DOHH2 (cell line): ENCODE measurements at regions not wholly inside any gene's neighbourhood (a gene's known extent, or its start where the extent isn't known, plus 50 kb on each side); places are given as distances from the start of the nearest gene placed in this dataset.
"Not testable (repeated sequence)": the region's sequence is repeated elsewhere in the genome, so short reads cannot be mapped to it uniquely, and the experiment has no call there.

Experiments used
- H3F3A ChIP-seq: fragments of 200-600 bp; sonication (generic), shearing (Covaris generic); 2 replicates; pipeline ENCODE4 v1.6.0; 2016; ENCODE audit warnings: antibody characterized with exemption, mild to moderate bottlenecking; ENCODE audit not compliant: control insufficient read depth, insufficient read depth
- H3K27ac ChIP-seq: fragments of 200-600 bp; sonication (generic); 2 replicates; pipeline ENCODE4 v1.5.1; 2014; ENCODE audit warnings: low read depth, mild to moderate bottlenecking, low read length, moderate library complexity
- H3K27me3 ChIP-seq: fragments of 200-600 bp; sonication (generic); 2 replicates; pipeline ENCODE4 v1.6.1; 2014; ENCODE audit warnings: mild to moderate bottlenecking, low read length, mixed read lengths; ENCODE audit not compliant: control insufficient read depth
- H3K36me3 ChIP-seq: fragments of 200-600 bp; sonication (generic); 2 replicates; pipeline ENCODE4 v1.6.1; 2014; ENCODE audit warnings: mild to moderate bottlenecking, low read length, moderate library complexity, mixed read lengths; ENCODE audit not compliant: control insufficient read depth
- H3K4me1 ChIP-seq: fragments of 200-600 bp; sonication (generic); 2 replicates; pipeline ENCODE4 v1.6.1; 2014; ENCODE audit warnings: mild to moderate bottlenecking, low read length, mixed read lengths; ENCODE audit not compliant: control insufficient read depth
- H3K4me2 ChIP-seq: fragments of 200-600 bp; sonication (generic); 2 replicates; pipeline ENCODE4 v1.6.0; 2014; ENCODE audit warnings: mild to moderate bottlenecking, low read length, moderate library complexity
- H3K4me3 ChIP-seq: fragments of 200-600 bp; sonication (generic); 2 replicates; pipeline ENCODE4 v1.5.1; 2014; ENCODE audit warnings: mild to moderate bottlenecking, low read length, mixed read lengths
- H3K79me2 ChIP-seq: fragments of 200-600 bp; sonication (generic); 2 replicates; pipeline ENCODE4 v1.6.1; 2014; ENCODE audit warnings: mild to moderate bottlenecking, low read length, mixed read lengths; ENCODE audit not compliant: control insufficient read depth
- H3K9me2 ChIP-seq: fragments of 200-600 bp; sonication (generic); replicated peaks from 2 replicates; pipeline ENCODE4 v1.6.1; 2014; ENCODE audit warnings: mild to moderate bottlenecking, low read length, mixed read lengths; ENCODE audit not compliant: control insufficient read depth
- H3K9me3 ChIP-seq: fragments of 200-600 bp; sonication (generic); 2 replicates; pipeline ENCODE4 v1.6.1; 2014; ENCODE audit warnings: antibody characterized with exemption, low read length, mixed read lengths; ENCODE audit not compliant: control insufficient read depth, insufficient read depth
- H4K20me1 ChIP-seq: fragments of 200-600 bp; sonication (generic); 2 replicates; pipeline ENCODE4 v1.6.0; 2014; ENCODE audit warnings: low read depth, mild to moderate bottlenecking, antibody characterized with exemption, low read length, moderate library complexity; ENCODE audit not compliant: control insufficient read depth, insufficient read depth
- CTCF ChIP-seq: fragments of 200-600 bp; sonication (generic); IDR thresholded peaks from one replicate; pipeline ENCODE4 v1.5.1; 2014; ENCODE audit warnings: antibody characterized with exemption, mild to moderate bottlenecking, low read depth, low read length; ENCODE audit not compliant: poor library complexity, severe bottlenecking
- EZH2phosphoT487 ChIP-seq: fragments of 200-600 bp; sonication (generic); IDR thresholded peaks from 2 replicates; pipeline ENCODE4 v1.6.1; 2017; ENCODE audit warnings: borderline replicate concordance, mild to moderate bottlenecking, antibody characterized with exemption, low read length, moderate library complexity, mixed read lengths

GRCh38 chr10:46217752-46218453 is 68.9 kb upstream of the ANTXRL start:
- H3K4me2 ChIP-seq, result no peak overlapping the region
- no peaks in the 10 kb centered on the region for H3F3A ChIP-seq

GRCh38 chr10:46218921-46219320 is 67.9 kb upstream of the ANTXRL start:
- H3K27me3 ChIP-seq, result no peaks in the 10 kb centered on the region
- H3K27ac ChIP-seq, result no peak overlapping the region
- H3K9me3 ChIP-seq, result no peaks in the 10 kb centered on the region; the same call in 1 of the 2 replicates
- H3K4me1 ChIP-seq, result no peaks in the 10 kb centered on the region
- no peak overlapping the region for H3K4me2 ChIP-seq
- TF ChIP-seq EZH2phosphoT487 (no peak), CTCF (no peak)
- no peak overlapping the region for H3K4me3 ChIP-seq
- no peaks in the 10 kb centered on the region for H3K9me2 ChIP-seq
- H3F3A ChIP-seq, result no peaks in the 10 kb centered on the region
- no peaks in the 10 kb centered on the region for H3K79me2 ChIP-seq
- peaks cover 3% of the 10 kb centered on the region; the same call in 1 of the 2 replicates for H3K36me3 ChIP-seq
- no peaks in the 10 kb centered on the region for H4K20me1 ChIP-seq

More at GRCh38 chr10:46217752-46218453, 68.9 kb upstream of the ANTXRL start:
- H3K27me3 ChIP-seq, result no peaks in the 10 kb centered on the region
- TF ChIP-seq EZH2phosphoT487 (no peak), CTCF (no peak)
- no peak overlapping the region for H3K27ac ChIP-seq
- no peaks in the 10 kb centered on the region for H3K9me3 ChIP-seq
- no peaks in the 10 kb centered on the region for H3K4me1 ChIP-seq
- no peaks in the 10 kb centered on the region for H4K20me1 ChIP-seq
- H3K79me2 ChIP-seq, result no peaks in the 10 kb centered on the region
- no peak overlapping the region for H3K4me3 ChIP-seq
- H3K9me2 ChIP-seq, result no peaks in the 10 kb centered on the region
- H3K36me3 ChIP-seq, result no peaks in the 10 kb centered on the region

- not testable (repeated sequence) for H3K9me2 ChIP-seq, H3K79me2 ChIP-seq, H3K9me3 ChIP-seq, H4K20me1 ChIP-seq, H3F3A ChIP-seq, H3K4me3 ChIP-seq, H3K4me1 ChIP-seq, H3K4me2 ChIP-seq, H3K27ac ChIP-seq, H3K27me3 ChIP-seq, H3K36me3 ChIP-seq
Observed at GRCh38 chr10:46219431-46219990, 67.3 kb upstream of the ANTXRL start.

- H3K79me2 ChIP-seq, result no peaks in the 10 kb centered on the region
- no peaks in the 10 kb centered on the region for H3F3A ChIP-seq
- no peaks in the 10 kb centered on the region; the same call in 1 of the 2 replicates for H3K9me3 ChIP-seq
- H3K27ac ChIP-seq, result no peak overlapping the region
- no peaks in the 10 kb centered on the region for H3K4me1 ChIP-seq
- no peaks in the 10 kb centered on the region for H3K9me2 ChIP-seq
- no peaks in the 10 kb centered on the region for H3K27me3 ChIP-seq
- H3K36me3 ChIP-seq, result peaks cover 3% of the 10 kb centered on the region; the same call in 1 of the 2 replicates
- no peak overlapping the region for H3K4me3 ChIP-seq
- no peak for TF ChIP-seq CTCF
- no peak for TF ChIP-seq EZH2phosphoT487
- no peaks in the 10 kb centered on the region for H4K20me1 ChIP-seq
- H3K4me2 ChIP-seq, result no peak overlapping the region
Observed at GRCh38 chr10:46220187-46220586, 66.6 kb upstream of the ANTXRL start.
